HUES64 (cell line): ENCODE measurements at regions not wholly inside any gene's neighbourhood (a gene's known extent, or its start where the extent isn't known, plus 50 kb on each side); places are given as distances from the start of the nearest gene placed in this dataset.

Source experiments
- H3K27ac ChIP-seq: 2 replicates; pipeline ENCODE4 v1.7.0; 2013; ENCODE audit warnings: low read depth, low read length, inconsistent platforms
- H3K27me3 ChIP-seq: 2 replicates; pipeline ENCODE4 v1.6.1; 2013; ENCODE audit warnings: mild to moderate bottlenecking, low read length; ENCODE audit not compliant: insufficient read depth
- H3K36me3 ChIP-seq: 2 replicates; pipeline ENCODE4 v1.6.1; 2013; ENCODE audit warnings: mild to moderate bottlenecking, low read length; ENCODE audit not compliant: insufficient read depth
- H3K4me1 ChIP-seq: 2 replicates; pipeline ENCODE4 v1.6.1; 2013; ENCODE audit warnings: mild to moderate bottlenecking, low read length, moderate library complexity; ENCODE audit not compliant: insufficient read depth
- H3K4me3 ChIP-seq: 2 replicates; pipeline ENCODE4 v1.5.1; 2013; ENCODE audit warnings: mild to moderate bottlenecking, low read length, moderate library complexity
- H3K9ac ChIP-seq: 2 replicates; pipeline ENCODE4 v1.6.1; 2013; ENCODE audit warnings: mild to moderate bottlenecking, low read depth, low read length
- H3K9me3 ChIP-seq: 2 replicates; pipeline ENCODE4 v1.6.1; 2013; ENCODE audit warnings: low read depth, low read length; ENCODE audit not compliant: insufficient read depth
- WGBS: fragments of 150-250, 120-280 bp; methylation state at CpG from one replicate; pipeline ENCODE4 v1.1.7; 2013; ENCODE audit warnings: missing lambda C conversion rate; 5-methylcytosine and 5-hydroxymethylcytosine counted together

DNA sequence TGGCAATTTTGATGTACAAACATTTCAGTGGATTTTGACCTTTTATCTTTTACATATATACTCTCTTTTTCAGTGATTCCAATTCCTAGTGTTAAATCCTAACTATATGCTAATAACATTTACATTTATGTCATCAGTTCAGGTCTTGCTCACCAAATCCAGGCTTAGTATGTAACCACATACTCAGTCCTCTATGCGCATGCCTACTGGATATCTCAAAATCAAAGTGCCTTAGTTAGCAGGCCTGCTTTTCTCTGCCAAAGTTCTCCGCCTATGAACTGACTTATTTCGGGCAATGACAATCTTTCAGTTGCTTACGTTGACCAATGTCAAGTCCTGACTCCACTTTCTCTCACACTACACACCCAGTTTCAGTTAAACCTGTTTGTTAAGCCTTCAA, 478.5 kb upstream of the SLITRK1 start:
- Histone ChIP-seq H3K27me3 (no peaks in the 10 kb centered on the region), H3K9ac (no peak overlapping the region), H3K4me3 (no peak overlapping the region), H3K27ac (no peak overlapping the region), H3K36me3 (no peaks in the 10 kb centered on the region), H3K9me3 (no peaks in the 10 kb centered on the region), H3K4me1 (no peaks in the 10 kb centered on the region; the same call in 1 of the 2 replicates)
- WGBS: 96% methylated on average over 4 of the region's 4 CpGs

GRCh38 chr13:84358601-84359000, 476.3 kb upstream of the SLITRK1 start:
- no peak overlapping the region for H3K27ac ChIP-seq
- H3K9ac ChIP-seq: no peak overlapping the region
- no peaks in the 10 kb centered on the region for H3K27me3 ChIP-seq
- H3K36me3 ChIP-seq: no peaks in the 10 kb centered on the region
- H3K4me1 ChIP-seq: no peaks in the 10 kb centered on the region; the same call in 1 of the 2 replicates
- H3K9me3 ChIP-seq: no peaks in the 10 kb centered on the region
- H3K4me3 ChIP-seq: no peak overlapping the region
- 97% methylated on average over 4 of the region's 4 CpGs for WGBS

GRCh38 chr13:84352946-84353345, 470.7 kb upstream of the SLITRK1 start:
- no peak overlapping the region for H3K4me3 ChIP-seq
- H3K9me3 ChIP-seq: no peaks in the 10 kb centered on the region
- no peak overlapping the region for H3K9ac ChIP-seq
- no peaks in the 10 kb centered on the region for H3K27me3 ChIP-seq
- H3K36me3 ChIP-seq: no peaks in the 10 kb centered on the region
- H3K4me1 ChIP-seq: no peaks in the 10 kb centered on the region; the same call in 1 of the 2 replicates
- no peak overlapping the region for H3K27ac ChIP-seq

- Histone ChIP-seq H3K4me1 (no peaks in the 10 kb centered on the region), H3K9ac (no peak overlapping the region), H3K36me3 (no peaks in the 10 kb centered on the region), H3K4me3 (no peak overlapping the region), H3K9me3 (no peaks in the 10 kb centered on the region), H3K27me3 (no peaks in the 10 kb centered on the region), H3K27ac (no peak overlapping the region)
Measured at GRCh38 chr13:84339456-84339855, 457.2 kb upstream of the SLITRK1 start.

DNA sequence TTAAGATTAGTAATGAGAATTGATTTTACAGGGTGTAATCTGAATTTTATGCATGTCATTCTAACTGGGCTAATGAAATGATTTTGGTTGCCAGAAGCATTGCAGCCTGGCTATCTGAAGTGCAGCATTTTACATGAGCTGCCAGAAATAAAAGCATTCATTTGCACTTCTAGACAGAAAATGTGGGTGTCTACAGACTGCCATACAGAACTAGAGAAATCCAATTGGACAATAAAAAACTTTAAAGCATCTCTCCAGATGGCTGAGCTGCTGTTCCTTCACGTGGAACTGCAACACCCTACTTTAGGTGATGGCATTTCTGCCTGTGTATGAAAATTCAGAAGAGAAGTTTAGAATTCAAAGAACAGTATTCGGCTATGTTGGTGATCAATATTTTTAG, 450.1 kb upstream of the SLITRK1 start:
- no peaks in the 10 kb centered on the region for H3K9me3 ChIP-seq
- no peak overlapping the region for H3K4me3 ChIP-seq
- no peaks in the 10 kb centered on the region for H3K36me3 ChIP-seq
- H3K9ac ChIP-seq: no peak overlapping the region
- peaks cover 7% of the 10 kb centered on the region; the same call in 1 of the 2 replicates for H3K4me1 ChIP-seq
- 94% methylated on average over 2 of the region's 2 CpGs for WGBS
- no peak overlapping the region for H3K27ac ChIP-seq
- H3K27me3 ChIP-seq: no peaks in the 10 kb centered on the region

GRCh38 chr13:84315527-84315926, 433.3 kb upstream of the SLITRK1 start:
- WGBS: 38% methylated on average over 4 of the region's 4 CpGs
- Histone ChIP-seq H3K27me3 (no peaks in the 10 kb centered on the region), H3K36me3 (no peaks in the 10 kb centered on the region), H3K4me1 (peaks cover 9% of the 10 kb centered on the region; the same call in 1 of the 2 replicates), H3K9me3 (no peaks in the 10 kb centered on the region), H3K4me3 (no peak overlapping the region), H3K27ac (no peak overlapping the region), H3K9ac (no peak overlapping the region)

DNA sequence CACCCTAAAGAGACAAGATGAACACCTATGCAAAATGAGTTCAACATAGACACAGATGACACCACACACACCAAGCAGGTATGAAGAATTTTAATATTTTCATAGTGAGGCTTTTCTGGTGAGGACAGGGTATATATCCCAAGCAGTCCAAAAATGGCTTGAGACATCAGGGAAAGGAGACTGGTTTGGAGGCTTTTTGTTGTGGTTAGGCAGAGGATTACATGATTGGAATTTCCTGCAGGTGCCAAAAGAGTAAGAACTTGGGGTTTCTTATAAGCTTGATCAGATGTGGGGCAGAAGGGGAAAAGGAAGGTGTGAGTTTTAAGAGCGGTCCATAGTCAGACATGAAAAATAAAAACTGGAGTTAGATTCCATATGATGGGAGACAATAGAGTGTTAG, 420.8 kb upstream of the SLITRK1 start:
- 91% methylated on average over 1 of the region's 1 CpG for WGBS
- no peaks in the 10 kb centered on the region for H3K36me3 ChIP-seq
- H3K9ac ChIP-seq: no peak overlapping the region
- 0 out of 2 replicates have a peak, but pooled peaks cover 2% of the 10 kb centered on the region for H3K27me3 ChIP-seq
- H3K9me3 ChIP-seq: no peaks in the 10 kb centered on the region
- H3K4me3 ChIP-seq: no peak overlapping the region
- H3K27ac ChIP-seq: no peak overlapping the region
- no peaks in the 10 kb centered on the region for H3K4me1 ChIP-seq

- Histone ChIP-seq H3K27ac (no peak overlapping the region), H3K27me3 (no peaks in the 10 kb centered on the region), H3K9ac (no peak overlapping the region), H3K4me3 (no peak overlapping the region), H3K9me3 (no peaks in the 10 kb centered on the region), H3K4me1 (no peaks in the 10 kb centered on the region), H3K36me3 (no peaks in the 10 kb centered on the region)
Measured at GRCh38 chr13:84297251-84297650, 415.0 kb upstream of the SLITRK1 start.

GRCh38 chr13:84296401-84296800, 414.1 kb upstream of the SLITRK1 start:
- no peaks in the 10 kb centered on the region for H3K4me1 ChIP-seq
- no peaks in the 10 kb centered on the region for H3K27me3 ChIP-seq
- H3K9me3 ChIP-seq: no peaks in the 10 kb centered on the region
- no peak overlapping the region for H3K4me3 ChIP-seq
- 95% methylated on average over 1 of the region's 2 CpGs for WGBS
- no peak overlapping the region for H3K9ac ChIP-seq
- no peaks in the 10 kb centered on the region for H3K36me3 ChIP-seq
- no peak overlapping the region for H3K27ac ChIP-seq

DNA sequence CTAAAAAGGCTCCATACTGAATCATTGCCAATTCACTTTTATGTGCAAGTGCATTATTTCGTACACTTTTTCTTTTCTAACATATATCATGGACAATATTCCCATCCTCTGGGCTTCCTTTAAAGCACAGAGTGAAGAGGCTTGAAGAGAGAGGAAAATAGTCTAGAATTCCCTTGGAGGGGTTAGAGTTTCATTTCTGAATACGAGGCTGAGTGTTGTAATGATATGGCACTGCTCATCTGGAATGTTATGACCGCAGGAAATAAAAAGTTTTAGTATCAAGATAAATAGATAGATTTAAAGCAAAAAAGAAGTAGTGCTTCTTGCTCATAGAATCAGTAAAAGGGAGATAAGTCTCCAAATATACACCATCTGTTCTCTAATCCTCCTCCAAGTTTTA, 412.3 kb upstream of the SLITRK1 start:
- no peaks in the 10 kb centered on the region for H3K27me3 ChIP-seq
- no peaks in the 10 kb centered on the region for H3K36me3 ChIP-seq
- H3K9me3 ChIP-seq: no peaks in the 10 kb centered on the region
- H3K27ac ChIP-seq: no peak overlapping the region
- 94% methylated on average over 3 of the region's 3 CpGs for WGBS
- no peak overlapping the region for H3K4me3 ChIP-seq
- no peaks in the 10 kb centered on the region for H3K4me1 ChIP-seq
- no peak overlapping the region for H3K9ac ChIP-seq

DNA sequence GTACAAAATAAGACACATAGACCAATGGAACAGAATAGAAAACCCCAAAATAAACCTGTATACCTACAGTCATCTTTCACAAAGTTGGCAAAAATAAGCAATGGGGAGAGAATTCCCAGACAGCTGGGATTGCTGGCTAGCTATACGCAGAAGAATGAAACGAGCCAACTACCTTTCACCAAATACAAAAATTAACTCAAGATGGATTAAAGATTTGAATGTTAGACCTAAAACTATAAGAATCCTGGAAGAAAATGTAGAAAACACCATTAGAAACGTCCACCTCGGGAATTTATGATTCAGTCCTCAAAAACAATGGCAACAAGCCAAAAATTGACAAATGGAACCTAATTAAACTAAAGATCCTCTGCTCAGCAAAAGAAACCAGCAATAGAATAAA, 408.1 kb upstream of the SLITRK1 start:
- Histone ChIP-seq H3K27ac (no peak overlapping the region), H3K9me3 (no peaks in the 10 kb centered on the region), H3K27me3 (no peaks in the 10 kb centered on the region), H3K9ac (no peak overlapping the region), H3K4me3 (no peak overlapping the region), H3K36me3 (no peaks in the 10 kb centered on the region), H3K4me1 (no peaks in the 10 kb centered on the region)
- 98% methylated on average over 2 of the region's 4 CpGs for WGBS

GRCh38 chr13:84279166-84279565, 396.9 kb upstream of the SLITRK1 start:
- no peaks in the 10 kb centered on the region for H3K9me3 ChIP-seq
- H3K27ac ChIP-seq: no peak overlapping the region
- H3K4me1 ChIP-seq: no peaks in the 10 kb centered on the region
- no peaks in the 10 kb centered on the region for H3K27me3 ChIP-seq
- H3K9ac ChIP-seq: no peak overlapping the region
- H3K4me3 ChIP-seq: no peak overlapping the region
- H3K36me3 ChIP-seq: no peaks in the 10 kb centered on the region
- WGBS: 91% methylated on average over 2 of the region's 2 CpGs
